Lower lobe of right lung (tissue), 2 donors: ENCODE measurements at regions not wholly inside any gene's neighbourhood (a gene's known extent, or its start where the extent isn't known, plus 50 kb on each side); places are given as distances from the start of the nearest gene placed in this dataset.

Experiments used
- ATAC-seq, 2 donors: fragments of 200-7000 bp; cut with Tn5 transposase; one replicate each; pipeline ENCODE4 v1.9.1; 2020 to 2022; ENCODE audit warnings: mild to moderate bottlenecking in 2 of 2, moderate library complexity in 2 of 2
- DNase-seq: peaks from one replicate; pipeline ENCODE4 v3.0.0-alpha.2; 2020
- H3K27ac ChIP-seq: fragments of 200-600 bp; one replicate; pipeline ENCODE4 v1.8.0; 2022
- H3K27me3 ChIP-seq: fragments of 200-600 bp; one replicate; pipeline ENCODE4 v1.8.0; 2022; ENCODE audit warnings: low read depth
- H3K36me3 ChIP-seq: fragments of 200-600 bp; one replicate; pipeline ENCODE4 v1.8.0; 2022; ENCODE audit warnings: mild to moderate bottlenecking
- H3K4me1 ChIP-seq: fragments of 200-600 bp; one replicate; pipeline ENCODE4 v1.8.0; 2022
- H3K4me3 ChIP-seq: fragments of 200-600 bp; one replicate; pipeline ENCODE4 v1.8.0; 2022; ENCODE audit warnings: mild to moderate bottlenecking
- H3K9me3 ChIP-seq: fragments of 200-600 bp; one replicate; pipeline ENCODE4 v1.8.0; 2022
- intact Hi-C: fragments of 100-400 bp; cut with DNase I; formaldehyde crosslinking; loops from one replicate; pipeline ENCODE4 v1.11.0; 2022
- TF ChIP-seq, protein P1 (sequence below): fragments of 200-600 bp; IDR thresholded peaks from one replicate; pipeline ENCODE4 v1.8.0; 2022; ENCODE audit warnings: antibody characterized with exemption, mild to moderate bottlenecking
- donor health status: DM: no; HTN: yes; CAD: no; lungs with severe emphysema.

- H3K4me1 ChIP-seq: no peaks in the 10 kb centered on the region
- no peaks in the 10 kb centered on the region for H3K9me3 ChIP-seq
- DNase-seq: no peak
- ATAC-seq: no peak
- intact Hi-C loops: no loop called here
- TF ChIP-seq, protein P1, sequence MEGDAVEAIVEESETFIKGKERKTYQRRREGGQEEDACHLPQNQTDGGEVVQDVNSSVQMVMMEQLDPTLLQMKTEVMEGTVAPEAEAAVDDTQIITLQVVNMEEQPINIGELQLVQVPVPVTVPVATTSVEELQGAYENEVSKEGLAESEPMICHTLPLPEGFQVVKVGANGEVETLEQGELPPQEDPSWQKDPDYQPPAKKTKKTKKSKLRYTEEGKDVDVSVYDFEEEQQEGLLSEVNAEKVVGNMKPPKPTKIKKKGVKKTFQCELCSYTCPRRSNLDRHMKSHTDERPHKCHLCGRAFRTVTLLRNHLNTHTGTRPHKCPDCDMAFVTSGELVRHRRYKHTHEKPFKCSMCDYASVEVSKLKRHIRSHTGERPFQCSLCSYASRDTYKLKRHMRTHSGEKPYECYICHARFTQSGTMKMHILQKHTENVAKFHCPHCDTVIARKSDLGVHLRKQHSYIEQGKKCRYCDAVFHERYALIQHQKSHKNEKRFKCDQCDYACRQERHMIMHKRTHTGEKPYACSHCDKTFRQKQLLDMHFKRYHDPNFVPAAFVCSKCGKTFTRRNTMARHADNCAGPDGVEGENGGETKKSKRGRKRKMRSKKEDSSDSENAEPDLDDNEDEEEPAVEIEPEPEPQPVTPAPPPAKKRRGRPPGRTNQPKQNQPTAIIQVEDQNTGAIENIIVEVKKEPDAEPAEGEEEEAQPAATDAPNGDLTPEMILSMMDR: no peak
- H3K27me3 ChIP-seq: no peaks in the 10 kb centered on the region
- H3K27ac ChIP-seq: no peak overlapping the region
- H3K36me3 ChIP-seq: no peaks in the 10 kb centered on the region
- H3K4me3 ChIP-seq: no peak overlapping the region
Observed at GRCh38 chr2:5093518-5093917, 598.7 kb upstream of the SOX11 start.

DNA sequence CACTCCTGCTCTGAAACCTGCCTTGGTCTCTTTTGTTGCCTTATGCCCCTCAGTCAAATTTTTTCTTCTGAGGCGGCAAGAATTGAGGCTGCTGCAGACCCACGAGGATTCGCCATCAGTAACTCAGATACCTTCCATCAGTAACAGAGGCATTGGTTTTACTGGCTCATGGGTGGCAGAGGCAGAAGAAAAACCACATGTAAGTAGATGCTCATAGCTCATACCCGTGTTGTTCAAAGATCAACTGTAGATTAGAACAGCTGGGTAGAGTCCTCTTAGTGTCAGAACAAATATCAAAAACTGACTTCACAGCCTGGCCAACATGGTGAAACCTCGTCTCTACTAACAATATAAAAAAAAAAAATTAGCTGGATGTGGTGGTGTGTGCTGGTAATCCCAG lies 598.0 kb upstream of the SOX11 start:
- Histone ChIP-seq H3K9me3 (no peaks in the 10 kb centered on the region), H3K27ac (no peak overlapping the region), H3K4me3 (no peak overlapping the region), H3K36me3 (no peaks in the 10 kb centered on the region), H3K27me3 (no peaks in the 10 kb centered on the region), H3K4me1 (no peaks in the 10 kb centered on the region)
- ATAC-seq (no peak), DNase-seq (no peak)
- intact Hi-C loops: no loop called here
- TF ChIP-seq, protein P1: no peak

DNA sequence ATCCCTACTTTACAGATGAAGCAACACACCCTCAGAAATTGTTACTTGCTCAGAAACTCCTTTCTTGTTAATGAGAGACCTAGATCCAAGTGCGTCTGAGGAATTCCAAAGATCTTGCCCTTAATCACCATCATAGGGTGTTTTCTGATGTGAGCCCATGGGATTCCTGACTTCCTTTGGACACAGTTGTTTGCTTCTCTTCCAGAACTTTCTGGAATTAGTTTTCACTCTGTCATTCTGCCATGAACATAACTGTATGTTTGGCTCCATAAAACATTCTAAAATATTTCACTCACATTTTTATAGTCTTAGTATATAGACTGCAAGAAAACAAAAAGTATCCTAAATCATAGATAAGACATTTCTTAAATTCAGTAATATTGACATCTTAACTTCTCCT lies 593.9 kb upstream of the SOX11 start:
- intact Hi-C loops: no loop called here
- Histone ChIP-seq H3K27me3 (no peaks in the 10 kb centered on the region), H3K36me3 (no peaks in the 10 kb centered on the region), H3K27ac (no peak overlapping the region), H3K4me3 (no peak overlapping the region), H3K4me1 (no peaks in the 10 kb centered on the region), H3K9me3 (no peaks in the 10 kb centered on the region)
- TF ChIP-seq, protein P1: no peak
- ATAC-seq: no peak
- DNase-seq: no peak

DNA sequence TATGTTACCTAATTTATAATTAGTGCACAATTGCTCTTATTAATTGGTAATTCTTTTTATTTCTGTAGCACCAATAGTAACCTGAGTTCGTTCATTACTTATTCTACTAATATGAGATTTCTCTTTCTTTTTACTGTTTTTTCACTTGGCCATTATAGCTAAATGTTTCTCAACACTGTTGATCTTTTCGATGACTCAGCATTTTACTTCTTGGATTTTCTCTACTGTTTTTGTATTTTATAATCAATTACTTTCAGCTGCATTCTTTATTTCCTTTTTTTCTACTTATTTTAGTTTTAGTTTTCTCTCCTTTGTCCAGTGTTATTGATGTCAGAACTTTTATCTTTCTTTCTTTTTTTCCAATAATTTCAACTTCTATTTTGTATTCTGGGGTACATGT lies 589.4 kb upstream of the SOX11 start:
- no peak overlapping the region for H3K4me3 ChIP-seq
- H3K27me3 ChIP-seq: no peaks in the 10 kb centered on the region
- H3K27ac ChIP-seq: no peak overlapping the region
- H3K36me3 ChIP-seq: no peaks in the 10 kb centered on the region
- DNase-seq: no peak
- no peaks in the 10 kb centered on the region for H3K9me3 ChIP-seq
- intact Hi-C loops: no loop called here
- H3K4me1 ChIP-seq: no peaks in the 10 kb centered on the region
- TF ChIP-seq, protein P1: no peak
- no peak for ATAC-seq

GRCh38 chr2:5111581-5111980 lies 580.6 kb upstream of the SOX11 start:
- intact Hi-C loops: no loop called here
- H3K9me3 ChIP-seq: peaks cover 26% of the 10 kb centered on the region
- no peak for ATAC-seq
- TF ChIP-seq, protein P1: no peak
- no peaks in the 10 kb centered on the region for H3K4me1 ChIP-seq
- no peak overlapping the region for H3K4me3 ChIP-seq
- H3K27ac ChIP-seq: no peak overlapping the region
- DNase-seq: no peak
- H3K36me3 ChIP-seq: no peaks in the 10 kb centered on the region
- no peaks in the 10 kb centered on the region for H3K27me3 ChIP-seq

- ATAC-seq: no peak
- H3K4me3 ChIP-seq: no peak overlapping the region
- H3K36me3 ChIP-seq: no peaks in the 10 kb centered on the region
- peaks cover 5% of the 10 kb centered on the region for H3K9me3 ChIP-seq
- H3K4me1 ChIP-seq: no peaks in the 10 kb centered on the region
- no peak for DNase-seq
- H3K27ac ChIP-seq: no peak overlapping the region
- no peaks in the 10 kb centered on the region for H3K27me3 ChIP-seq
- intact Hi-C loops: no loop called here
- TF ChIP-seq, protein P1: no peak
Observed at GRCh38 chr2:5119046-5119445, 573.1 kb upstream of the SOX11 start.
